ENCODE measurements at regions not wholly inside any gene's neighbourhood (a gene's known extent, or its start where the extent isn't known, plus 50 kb on each side); places are given as distances from the start of the nearest gene placed in this dataset.

- TF ChIP-seq, protein P1, sequence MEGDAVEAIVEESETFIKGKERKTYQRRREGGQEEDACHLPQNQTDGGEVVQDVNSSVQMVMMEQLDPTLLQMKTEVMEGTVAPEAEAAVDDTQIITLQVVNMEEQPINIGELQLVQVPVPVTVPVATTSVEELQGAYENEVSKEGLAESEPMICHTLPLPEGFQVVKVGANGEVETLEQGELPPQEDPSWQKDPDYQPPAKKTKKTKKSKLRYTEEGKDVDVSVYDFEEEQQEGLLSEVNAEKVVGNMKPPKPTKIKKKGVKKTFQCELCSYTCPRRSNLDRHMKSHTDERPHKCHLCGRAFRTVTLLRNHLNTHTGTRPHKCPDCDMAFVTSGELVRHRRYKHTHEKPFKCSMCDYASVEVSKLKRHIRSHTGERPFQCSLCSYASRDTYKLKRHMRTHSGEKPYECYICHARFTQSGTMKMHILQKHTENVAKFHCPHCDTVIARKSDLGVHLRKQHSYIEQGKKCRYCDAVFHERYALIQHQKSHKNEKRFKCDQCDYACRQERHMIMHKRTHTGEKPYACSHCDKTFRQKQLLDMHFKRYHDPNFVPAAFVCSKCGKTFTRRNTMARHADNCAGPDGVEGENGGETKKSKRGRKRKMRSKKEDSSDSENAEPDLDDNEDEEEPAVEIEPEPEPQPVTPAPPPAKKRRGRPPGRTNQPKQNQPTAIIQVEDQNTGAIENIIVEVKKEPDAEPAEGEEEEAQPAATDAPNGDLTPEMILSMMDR (conservative IDR thresholded peaks at IDR 0.05 in 1 of 2, IDR thresholded peaks at IDR 0.05 in 1 of 2; ENCODE audit: extremely low read depth in 1 of 2, insufficient read depth in 1 of 2, low read depth in 1 of 2, low read length in 2 of 2) = no peak
- TF ChIP-seq EZH2 (IDR thresholded peaks at IDR 0.05; ENCODE audit: borderline replicate concordance, low read length) = no peak
Observed at GRCh38 chr7:81459485-81459884, 310.4 kb downstream of the HGF start.
